Nephron (organoid): ENCODE measurements at regions not wholly inside any gene's neighbourhood (a gene's known extent, or its start where the extent isn't known, plus 50 kb on each side); places are given as distances from the start of the nearest gene placed in this dataset.
"Not testable (repeated sequence)": the region's sequence is repeated elsewhere in the genome, so short reads cannot be mapped to it uniquely, and the experiment has no call there.

Experiments used
- H3K27ac Mint-ChIP-seq, 3 experiments: 2 replicates each; pipeline ENCODE4 v1.8.0; 2020; ENCODE audit warnings: mixed read lengths in 3 of 3, mild to moderate bottlenecking in 2 of 3, moderate library complexity in 1 of 3
- H3K27me3 Mint-ChIP-seq: 2 replicates; pipeline ENCODE4 v1.8.0; 2021; ENCODE audit warnings: low read depth, mild to moderate bottlenecking, moderate library complexity, mixed read lengths
- H3K36me3 Mint-ChIP-seq: 2 replicates; pipeline ENCODE4 v1.8.0; 2020; ENCODE audit warnings: low read depth, mixed read lengths
- H3K4me1 Mint-ChIP-seq: 2 replicates; pipeline ENCODE4 v1.8.0; 2020; ENCODE audit warnings: mixed read lengths
- H3K4me3 Mint-ChIP-seq, 3 experiments: 2 replicates each; pipeline ENCODE4 v1.8.0; 2020; ENCODE audit warnings: mild to moderate bottlenecking in 3 of 3, mixed read lengths in 3 of 3, moderate library complexity in 2 of 3
- H3K9me3 Mint-ChIP-seq: 2 replicates; pipeline ENCODE4 v1.8.0; 2020; ENCODE audit warnings: mixed read lengths
- CTCF ChIP-seq, 3 experiments: fragments of 200-600 bp; sonication (generic); IDR thresholded peaks; one replicate each; pipeline ENCODE4 v1.5.0; 2021; ENCODE audit warnings: antibody characterized with exemption in 3 of 3; ENCODE audit not compliant: unreplicated experiment in 3 of 3

- TF ChIP-seq CTCF (IDR thresholded peaks at IDR 0.05; ENCODE audit: unreplicated experiment in 3 of 3) = no peak
- Mint-ChIP-seq H3K4me3 (no peak overlapping the region), H3K4me1 (no peaks in the 10 kb centered on the region), H3K27ac (no peak overlapping the region), H3K36me3 (no peaks in the 10 kb centered on the region), H3K9me3 (peaks cover 3% of the 10 kb centered on the region), H3K27me3 (peaks cover 9% of the 10 kb centered on the region)
Measured at GRCh38 chr10:25869609-25870008, 64.4 kb upstream of the MYO3A start.

GRCh38 chr10:25874402-25874801 lies 59.6 kb upstream of the MYO3A start:
- not testable (repeated sequence) for H3K4me3 Mint-ChIP-seq, H3K27me3 Mint-ChIP-seq, H3K36me3 Mint-ChIP-seq, H3K9me3 Mint-ChIP-seq, H3K4me1 Mint-ChIP-seq, H3K27ac Mint-ChIP-seq

GRCh38 chr10:25875556-25876165 lies 58.4 kb upstream of the MYO3A start:
- Mint-ChIP-seq H3K4me3 (no peak overlapping the region), H3K27ac (no peak overlapping the region), H3K9me3 (peaks cover 3% of the 10 kb centered on the region), H3K27me3 (peaks cover 13% of the 10 kb centered on the region), H3K4me1 (no peaks in the 10 kb centered on the region), H3K36me3 (no peaks in the 10 kb centered on the region)
- peak; percentile 90 to 93 (median 91) for TF ChIP-seq CTCF (IDR thresholded peaks at IDR 0.05; ENCODE audit: unreplicated experiment in 3 of 3)

GRCh38 chr10:25877296-25877695 lies 56.7 kb upstream of the MYO3A start:
- no peaks in the 10 kb centered on the region for H3K4me1 Mint-ChIP-seq
- no peak for TF ChIP-seq CTCF (IDR thresholded peaks at IDR 0.05; ENCODE audit: unreplicated experiment in 3 of 3)
- no peaks in the 10 kb centered on the region for H3K36me3 Mint-ChIP-seq
- no peaks in the 10 kb centered on the region for H3K9me3 Mint-ChIP-seq
- H3K4me3 Mint-ChIP-seq = no peak overlapping the region
- no peak overlapping the region for H3K27ac Mint-ChIP-seq
- peaks cover 12% of the 10 kb centered on the region for H3K27me3 Mint-ChIP-seq
